ENCODE measurements at regions not wholly inside any gene's neighbourhood (a gene's known extent, or its start where the extent isn't known, plus 50 kb on each side); places are given as distances from the start of the nearest gene placed in this dataset.
A peak's percentile ranks its signal among the peaks of the same experiment; 100 is the strongest.
"Not testable (repeated sequence)": the region's sequence is repeated elsewhere in the genome, so short reads cannot be mapped to it uniquely, and the experiment has no call there.

DNA sequence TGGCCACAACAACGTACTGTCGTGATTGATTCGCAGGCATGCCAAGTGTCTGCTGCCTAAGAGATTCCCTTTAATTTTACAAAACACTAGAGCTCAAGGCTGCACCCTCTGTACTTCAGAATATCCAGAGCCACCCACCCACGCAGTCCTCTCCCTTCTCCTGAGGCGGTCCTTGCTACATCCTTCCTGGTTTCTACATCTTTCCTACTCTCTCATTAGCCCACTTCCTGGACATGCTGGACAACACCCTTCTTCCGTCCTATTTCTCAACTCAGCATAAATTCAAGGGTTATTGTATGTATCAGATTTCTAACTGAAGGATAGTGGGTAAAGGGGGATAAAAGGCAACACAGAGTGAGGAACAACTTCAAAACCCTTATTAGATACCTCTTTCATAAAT lies 148.4 kb upstream of the MAP3K1 start:
- no peak for TF ChIP-seq Cebpa-rat (IDR thresholded peaks at IDR 0.05)
- Histone ChIP-seq H3K4me3 (peak overlapping the region in 6 of 10 experiments; percentile 11 to 46 (median 26); a peak in 6 of 20 replicates), H4K20me1 (no peaks in the 10 kb centered on the region), H3K4me2 (peak overlapping the region; percentile 5 to 80 (median 61); a peak in 21 of 22 replicates), H3K9me3 (replicated peaks in 1 of 11) (peaks cover 23 to 48% (median 39%) of the 10 kb centered on the region in 11 experiments), H3K27me3 (no peaks in the 10 kb centered on the region), H3K27ac (peak overlapping the region; percentile 9 to 98 (median 75); a peak in 21 of 22 replicates), H3K36me3 (peaks cover 0 to 9% (median 0%) of the 10 kb centered on the region in 11 experiments; a peak in 1 of 22 replicates), H3K4me1 (peaks cover 47 to 83% (median 52%) of the 10 kb centered on the region in 10 experiments), H3K9ac (peak overlapping the region in 5 of 11 experiments; percentile 24 to 68 (median 50); a peak in 8 of 22 replicates)

DNA sequence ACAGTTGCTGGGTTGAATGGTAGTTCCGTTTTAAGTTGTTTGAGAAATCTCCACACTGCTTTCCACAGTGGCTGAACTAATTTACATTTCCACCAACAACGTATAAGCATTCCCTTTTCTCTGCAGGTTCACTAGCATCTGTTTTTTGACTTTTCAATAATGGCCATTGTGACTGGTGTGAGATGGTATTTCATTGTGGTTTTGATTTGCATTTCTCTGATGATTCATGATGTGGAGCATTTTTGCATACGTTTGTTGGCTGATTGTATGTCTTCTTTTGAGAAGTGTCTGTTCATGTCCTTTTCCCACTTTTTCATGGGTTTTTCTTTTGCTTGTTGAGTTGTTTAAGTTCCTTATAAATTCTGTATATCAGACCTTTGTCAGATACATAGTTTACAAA lies 150.2 kb upstream of the MAP3K1 start:
- not testable (repeated sequence) for H3K9ac ChIP-seq, H3K4me3 ChIP-seq, H3K27me3 ChIP-seq, H3K36me3 ChIP-seq, H4K20me1 ChIP-seq
- H3K27ac ChIP-seq, result peak overlapping the region in 3 of 11 experiments; percentile 81 to 98 (median 95); a peak in 5 of 22 replicates
- peak overlapping the region in 3 of 11 experiments; percentile 77 to 80 (median 78); a peak in 4 of 22 replicates for H3K4me2 ChIP-seq
- H3K4me1 ChIP-seq, result peaks cover 29 to 82% (median 36%) of the 10 kb centered on the region in 10 experiments
- H3K9me3 ChIP-seq (replicated peaks in 1 of 11), result peaks cover 23 to 63% (median 53%) of the 10 kb centered on the region in 11 experiments

DNA sequence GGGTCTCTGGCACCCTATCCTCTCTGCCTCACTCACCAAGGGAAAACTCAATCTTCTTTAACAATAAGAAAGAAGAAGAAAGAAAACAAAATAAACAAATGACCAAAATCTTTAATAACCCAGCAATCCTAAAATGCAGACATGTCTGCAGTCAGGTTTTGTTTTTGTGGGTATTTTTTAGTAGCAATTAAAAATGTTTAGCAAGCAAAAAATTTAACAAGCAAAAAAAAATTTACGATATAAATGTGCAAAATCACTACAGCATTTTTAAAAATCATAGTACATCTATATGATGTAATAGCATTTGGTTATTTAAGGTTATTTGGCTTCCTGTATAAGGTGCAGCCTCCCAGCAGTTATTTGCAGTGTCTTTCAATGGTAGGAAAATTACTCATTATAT lies 151.3 kb upstream of the MAP3K1 start:
- Histone ChIP-seq H3K27me3 (no peaks in the 10 kb centered on the region), H3K27ac (peak overlapping the region in 2 of 11 experiments; percentile 3 to 98; a peak in 2 of 22 replicates), H3K9me3 (replicated peaks in 1 of 11) (peaks cover 23 to 74% (median 62%) of the 10 kb centered on the region in 11 experiments), H3K4me1 (peaks cover 20 to 80% (median 28%) of the 10 kb centered on the region in 10 experiments), H3K36me3 (peaks cover 0 to 9% (median 0%) of the 10 kb centered on the region in 11 experiments; a peak in 1 of 22 replicates), H3K4me2 (peak overlapping the region in 2 of 11 experiments; percentile 2 to 80; a peak in 2 of 22 replicates), H3K9ac (no peak overlapping the region), H3K4me3 (no peak overlapping the region; a peak in 1 of 20 replicates), H4K20me1 (no peaks in the 10 kb centered on the region)
- TF ChIP-seq Cebpa-rat (IDR thresholded peaks at IDR 0.05), result no peak

GRCh38 chr5:56663523-56663922 lies 151.8 kb upstream of the MAP3K1 start:
- no peak overlapping the region for H3K4me3 ChIP-seq
- 0 out of 22 replicates have a peak overlapping the region, but pooled peaks of 1 of the 11 experiments have one; percentile 3 for H3K27ac ChIP-seq
- peaks cover 15 to 78% (median 26%) of the 10 kb centered on the region in 10 experiments for H3K4me1 ChIP-seq
- no peaks in the 10 kb centered on the region for H3K27me3 ChIP-seq
- no peak for TF ChIP-seq Cebpa-rat (IDR thresholded peaks at IDR 0.05)
- no peaks in the 10 kb centered on the region for H4K20me1 ChIP-seq
- peaks cover 23 to 79% (median 67%) of the 10 kb centered on the region in 11 experiments for H3K9me3 ChIP-seq (replicated peaks in 1 of 11)
- H3K4me2 ChIP-seq, result peak overlapping the region in 2 of 11 experiments; percentile 2 to 25; a peak in 2 of 22 replicates
- no peak overlapping the region for H3K9ac ChIP-seq
- peaks cover 0 to 9% (median 0%) of the 10 kb centered on the region in 11 experiments; a peak in 1 of 22 replicates for H3K36me3 ChIP-seq

- no peak overlapping the region for H3K27ac ChIP-seq
- H3K4me3 ChIP-seq, result no peak overlapping the region
- H3K4me2 ChIP-seq, result no peak overlapping the region
- H3K27me3 ChIP-seq, result no peaks in the 10 kb centered on the region
- H4K20me1 ChIP-seq, result no peaks in the 10 kb centered on the region
- H3K36me3 ChIP-seq, result peaks cover 0 to 9% (median 0%) of the 10 kb centered on the region in 11 experiments; a peak in 1 of 22 replicates
- peaks cover 9 to 77% (median 23%) of the 10 kb centered on the region in 10 experiments for H3K4me1 ChIP-seq
- no peak for TF ChIP-seq Cebpa-rat (IDR thresholded peaks at IDR 0.05)
- peaks cover 23 to 82% (median 70%) of the 10 kb centered on the region in 11 experiments for H3K9me3 ChIP-seq (replicated peaks in 1 of 11)
- no peak overlapping the region for H3K9ac ChIP-seq
Measured at GRCh38 chr5:56662893-56663292, 152.5 kb upstream of the MAP3K1 start.

DNA sequence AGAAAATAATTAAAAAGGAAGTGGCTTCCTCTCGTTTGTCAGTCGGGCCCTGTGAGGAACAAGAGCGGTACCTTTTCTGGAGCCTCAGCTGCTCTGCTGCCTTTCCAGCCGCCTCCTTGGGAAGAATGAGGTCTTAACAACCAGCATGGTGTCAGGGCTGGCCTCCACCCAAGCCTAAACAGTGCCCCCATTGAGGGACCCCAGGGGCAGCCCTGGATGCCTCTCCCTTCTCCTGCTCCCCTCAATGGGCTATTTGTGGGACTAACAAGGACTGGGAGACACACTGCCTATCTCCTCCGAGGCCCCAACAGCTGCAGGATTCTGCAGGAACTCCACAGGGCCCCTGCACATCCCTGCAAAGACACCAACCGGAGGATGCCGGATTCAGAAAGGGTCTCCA lies 155.4 kb upstream of the MAP3K1 start:
- Histone ChIP-seq H3K9me3 (replicated peaks in 1 of 11) (peaks cover 14 to 81% (median 62%) of the 10 kb centered on the region in 11 experiments), H3K4me1 (peaks cover 0 to 55% (median 10%) of the 10 kb centered on the region in 10 experiments; a peak in 12 of 20 replicates), H3K9ac (no peak overlapping the region), H3K36me3 (0 out of 22 replicates have a peak, but pooled peaks cover 0 to 4% (median 0%) of the 10 kb centered on the region in 11 experiments), H3K27me3 (no peaks in the 10 kb centered on the region), H3K27ac (no peak overlapping the region), H4K20me1 (no peaks in the 10 kb centered on the region), H3K4me2 (peak overlapping the region in 4 of 11 experiments; percentile 6 to 59 (median 24); a peak in 5 of 22 replicates), H3K4me3 (no peak overlapping the region)
- TF ChIP-seq Cebpa-rat (IDR thresholded peaks at IDR 0.05), result no peak

DNA sequence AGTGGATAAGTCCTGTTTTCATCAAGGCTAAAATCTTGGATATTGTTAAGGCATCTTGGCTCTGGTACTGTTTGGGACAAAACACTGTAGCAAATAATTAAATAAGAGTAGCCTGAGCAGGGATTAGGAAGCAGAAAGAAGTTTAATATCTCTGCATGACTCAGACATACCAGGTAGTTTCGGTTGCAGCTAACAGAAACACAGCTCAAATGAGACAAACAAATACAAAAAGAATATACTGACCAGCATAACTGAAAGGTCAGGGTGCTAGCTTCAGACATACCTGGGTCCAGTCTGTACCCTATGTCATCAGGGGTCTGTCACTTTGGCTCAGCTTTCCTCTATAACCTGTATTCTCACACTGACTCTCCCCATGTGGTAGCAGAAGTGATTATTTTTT lies 156.4 kb upstream of the MAP3K1 start:
- TF ChIP-seq Cebpa-rat (IDR thresholded peaks at IDR 0.05), result no peak
- H3K4me2 ChIP-seq, result peak overlapping the region in 6 of 11 experiments; percentile 5 to 43 (median 35); a peak in 7 of 22 replicates
- H3K9ac ChIP-seq, result no peak overlapping the region
- H3K27me3 ChIP-seq, result no peaks in the 10 kb centered on the region
- no peak overlapping the region for H3K27ac ChIP-seq
- 0 out of 22 replicates have a peak, but pooled peaks cover 0 to 4% (median 0%) of the 10 kb centered on the region in 11 experiments for H3K36me3 ChIP-seq
- peaks cover 9 to 81% (median 61%) of the 10 kb centered on the region in 11 experiments; a peak in 20 of 22 replicates for H3K9me3 ChIP-seq (replicated peaks in 1 of 11)
- no peaks in the 10 kb centered on the region for H4K20me1 ChIP-seq
- H3K4me3 ChIP-seq, result no peak overlapping the region
- peaks cover 3 to 46% (median 11%) of the 10 kb centered on the region in 10 experiments; a peak in 19 of 20 replicates for H3K4me1 ChIP-seq

GRCh38 chr5:56656846-56657726 lies 158.3 kb upstream of the MAP3K1 start:
- no peaks in the 10 kb centered on the region for H3K27me3 ChIP-seq
- H3K4me2 ChIP-seq, result peak overlapping the region in 2 of 11 experiments; percentile 12 to 21; a peak in 3 of 22 replicates
- no peak overlapping the region for H3K27ac ChIP-seq
- H3K9me3 ChIP-seq (replicated peaks in 1 of 11), result peaks cover 12 to 74% (median 58%) of the 10 kb centered on the region in 11 experiments; a peak in 20 of 22 replicates
- H3K4me1 ChIP-seq, result peaks cover 14 to 39% (median 18%) of the 10 kb centered on the region in 10 experiments
- no peak overlapping the region for H3K4me3 ChIP-seq
- H3K9ac ChIP-seq, result no peak overlapping the region
- 0 out of 22 replicates have a peak, but pooled peaks cover 0 to 4% (median 0%) of the 10 kb centered on the region in 11 experiments for H3K36me3 ChIP-seq
- no peaks in the 10 kb centered on the region for H4K20me1 ChIP-seq
- no peak for TF ChIP-seq Cebpa-rat (IDR thresholded peaks at IDR 0.05)
